ENCODE measurements at regions not wholly inside any gene's neighbourhood (a gene's known extent, or its start where the extent isn't known, plus 50 kb on each side); places are given as distances from the start of the nearest gene placed in this dataset.

- Histone ChIP-seq H3K9me3 (peaks cover 0 to 23% (median 0%) of the 10 kb centered on the region in 11 donors), H3K36me3 (no peaks in the 10 kb centered on the region), H3K4me3 (no peak overlapping the region), H3K4me1 (no peaks in the 10 kb centered on the region), H3K27me3 (peaks cover 0 to 26% (median 5%) of the 10 kb centered on the region in 7 donors), H3K27ac (no peak overlapping the region)
- WGBS, 2 donors: 39 to 57% methylated on average over 4 of the region's 4 CpGs
- intact Hi-C loops (cut with DNase I): no loop called here
- DNase-seq (no peak), ATAC-seq (no peak)
- TF ChIP-seq, protein P1, sequence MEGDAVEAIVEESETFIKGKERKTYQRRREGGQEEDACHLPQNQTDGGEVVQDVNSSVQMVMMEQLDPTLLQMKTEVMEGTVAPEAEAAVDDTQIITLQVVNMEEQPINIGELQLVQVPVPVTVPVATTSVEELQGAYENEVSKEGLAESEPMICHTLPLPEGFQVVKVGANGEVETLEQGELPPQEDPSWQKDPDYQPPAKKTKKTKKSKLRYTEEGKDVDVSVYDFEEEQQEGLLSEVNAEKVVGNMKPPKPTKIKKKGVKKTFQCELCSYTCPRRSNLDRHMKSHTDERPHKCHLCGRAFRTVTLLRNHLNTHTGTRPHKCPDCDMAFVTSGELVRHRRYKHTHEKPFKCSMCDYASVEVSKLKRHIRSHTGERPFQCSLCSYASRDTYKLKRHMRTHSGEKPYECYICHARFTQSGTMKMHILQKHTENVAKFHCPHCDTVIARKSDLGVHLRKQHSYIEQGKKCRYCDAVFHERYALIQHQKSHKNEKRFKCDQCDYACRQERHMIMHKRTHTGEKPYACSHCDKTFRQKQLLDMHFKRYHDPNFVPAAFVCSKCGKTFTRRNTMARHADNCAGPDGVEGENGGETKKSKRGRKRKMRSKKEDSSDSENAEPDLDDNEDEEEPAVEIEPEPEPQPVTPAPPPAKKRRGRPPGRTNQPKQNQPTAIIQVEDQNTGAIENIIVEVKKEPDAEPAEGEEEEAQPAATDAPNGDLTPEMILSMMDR (IDR thresholded peaks at IDR 0.05): no peak
Observed at GRCh38 chr1:4894566-4894965, 240.2 kb downstream of the AJAP1 start.

DNA sequence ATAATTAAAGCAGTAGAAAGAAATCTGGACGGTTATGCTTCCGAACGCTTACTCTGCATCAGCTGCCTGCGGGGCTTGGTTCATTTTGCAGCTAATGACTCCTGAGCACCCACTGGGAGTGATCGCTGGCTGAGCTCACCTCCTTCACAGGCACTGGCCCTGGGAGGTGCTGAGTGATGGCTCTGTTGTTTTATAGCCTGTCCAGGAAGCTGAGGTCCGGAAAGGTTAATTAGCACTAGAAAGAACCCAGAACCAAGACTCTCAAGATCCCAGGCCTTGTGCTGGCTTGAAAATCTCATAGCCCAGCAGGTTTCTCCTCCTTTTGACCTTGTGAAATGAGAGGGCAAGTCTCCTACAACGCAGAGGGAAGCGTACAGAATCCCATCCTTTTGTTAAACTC is 226.2 kb downstream of the AJAP1 start:
- DNase-seq (no peak), ATAC-seq (no peak)
- intact Hi-C loops (cut with DNase I): no loop called here
- H3K4me1 ChIP-seq: no peaks in the 10 kb centered on the region
- TF ChIP-seq, protein P1 (IDR thresholded peaks at IDR 0.05): no peak
- WGBS, 2 donors: 41 to 55% methylated on average over 8 of the region's 8 CpGs
- H3K27ac ChIP-seq: no peak overlapping the region
- peaks cover 0 to 47% (median 12%) of the 10 kb centered on the region in 7 donors for H3K27me3 ChIP-seq
- H3K9me3 ChIP-seq: peaks cover 0 to 13% (median 0%) of the 10 kb centered on the region in 11 donors
- H3K4me3 ChIP-seq: no peak overlapping the region
- no peaks in the 10 kb centered on the region for H3K36me3 ChIP-seq

- H3K27ac ChIP-seq: no peak overlapping the region
- DNase-seq (no peak), ATAC-seq (no peak)
- intact Hi-C loops (cut with DNase I): no loop called here
- H3K4me1 ChIP-seq: no peaks in the 10 kb centered on the region
- WGBS, 2 donors: 58 to 65% methylated on average over 3 of the region's 3 CpGs
- no peaks in the 10 kb centered on the region for H3K9me3 ChIP-seq
- H3K4me3 ChIP-seq: no peak overlapping the region
- H3K27me3 ChIP-seq: peaks cover 0 to 37% (median 5%) of the 10 kb centered on the region in 7 donors
- TF ChIP-seq, protein P1 (IDR thresholded peaks at IDR 0.05): no peak
- H3K36me3 ChIP-seq: no peaks in the 10 kb centered on the region
Observed at GRCh38 chr1:4877426-4877825, 223.0 kb downstream of the AJAP1 start.

- no peaks in the 10 kb centered on the region for H3K4me1 ChIP-seq
- no peaks in the 10 kb centered on the region for H3K36me3 ChIP-seq
- no peak overlapping the region for H3K4me3 ChIP-seq
- intact Hi-C loops (cut with DNase I): no loop called here
- no peak for ATAC-seq
- no peak overlapping the region for H3K27ac ChIP-seq
- WGBS, 2 donors: 68 to 84% methylated on average over 3 of the region's 3 CpGs
- peaks cover 0 to 14% (median 6%) of the 10 kb centered on the region in 7 donors for H3K27me3 ChIP-seq
- DNase-seq: no peak
- TF ChIP-seq, protein P1 (IDR thresholded peaks at IDR 0.05): no peak
- H3K9me3 ChIP-seq: no peaks in the 10 kb centered on the region
Observed at GRCh38 chr1:4871373-4871772, 217.0 kb downstream of the AJAP1 start.

All from heart right ventricle (tissue), 16 donors.